HEK293 (cell line): ENCODE measurements at regions not wholly inside any gene's neighbourhood (a gene's known extent, or its start where the extent isn't known, plus 50 kb on each side); places are given as distances from the start of the nearest gene placed in this dataset.

Source experiments
- CTCF ChIA-PET: fragments of 350-600 bp; formaldehyde crosslinking; extraction: SDS; loops from one replicate; lab custom pipeline; 2021; ENCODE audit warnings: antibody characterized with exemption; lab: Yijun Ruan, JAX
- POLR2A ChIA-PET: fragments of 300-600 bp; formaldehyde crosslinking; extraction: SDS; loops from one replicate; lab custom pipeline; 2020; ENCODE audit warnings: antibody characterized with exemption, inconsistent platforms; lab: Yijun Ruan, JAX
- H3K27ac ChIP-seq: fragments of 200-500 bp; sonication (Bioruptor generic); 2 replicates; pipeline ENCODE4 v1.5.1; 2014; ENCODE audit warnings: low read depth, low read length, control low read depth, inconsistent platforms; ENCODE audit errors: extremely low read depth
- H3K36me3 ChIP-seq, 2 experiments: fragments of 200-500 bp in 1 of 2; sonication (Bioruptor generic) in 1 of 2; 1 replicate in 1 of 2; 2 replicates in 1 of 2; pipeline ENCODE4 v1.5.1; 2014 to 2017; ENCODE audit warnings: inconsistent platforms in 2 of 2, low read length in 2 of 2; ENCODE audit not compliant: control insufficient read depth in 2 of 2, insufficient read depth in 1 of 2
- H3K4me1 ChIP-seq: fragments of 200-500 bp; sonication (Bioruptor generic); 2 replicates; pipeline ENCODE4 v1.5.1; 2014; ENCODE audit warnings: mild to moderate bottlenecking, low read length, inconsistent platforms; ENCODE audit not compliant: control insufficient read depth, insufficient read depth
- H3K4me3 ChIP-seq: 2 replicates; pipeline ENCODE4 v1.5.1; 2011; ENCODE audit warnings: low read depth, mild to moderate bottlenecking, control low read depth, low read length, moderate library complexity
- H3K9me3 ChIP-seq: fragments of 200-500 bp; sonication (Bioruptor generic); 2 replicates; pipeline ENCODE4 v1.5.1; 2014; ENCODE audit warnings: low read depth, low read length, inconsistent platforms; ENCODE audit not compliant: control insufficient read depth, insufficient read depth
- BCL11B ChIP-seq: fragments of 450-650 bp; formaldehyde crosslinking; IDR thresholded peaks from 2 replicates; pipeline ENCODE4 v1.5.1; 2016; ENCODE audit warnings: low read depth, missing biosample characterization, missing genetic modification characterization
- BCL6B ChIP-seq: fragments of 450-650 bp; formaldehyde crosslinking; IDR thresholded peaks from 2 replicates; pipeline ENCODE4 v1.5.1; 2017; ENCODE audit warnings: missing biosample characterization, missing genetic modification characterization
- CTCF ChIP-seq: fragments of 450-650 bp; formaldehyde crosslinking; IDR thresholded peaks from 2 replicates; pipeline ENCODE4 v1.5.1; 2016; ENCODE audit warnings: missing biosample characterization, missing genetic modification characterization
- INSM2 ChIP-seq: fragments of 450-650 bp; formaldehyde crosslinking; IDR thresholded peaks from 2 replicates; pipeline ENCODE4 v1.5.1; 2016; ENCODE audit warnings: missing biosample characterization, missing genetic modification characterization
- KLF16 ChIP-seq: fragments of 450-650 bp; formaldehyde crosslinking; IDR thresholded peaks from 2 replicates; pipeline ENCODE4 v1.5.1; 2017; ENCODE audit warnings: missing biosample characterization, missing genetic modification characterization
- MEIS1 ChIP-seq: sonication (generic); formaldehyde crosslinking; IDR thresholded peaks from 2 replicates; pipeline ENCODE4 v1.8.1; 2022; ENCODE audit warnings: missing genetic modification reagents, mild to moderate bottlenecking, borderline replicate concordance
- OSR2 ChIP-seq: fragments of 450-650 bp; formaldehyde crosslinking; IDR thresholded peaks from 2 replicates; pipeline ENCODE4 v1.5.1; 2016; ENCODE audit warnings: missing biosample characterization, missing genetic modification characterization
- WT1 ChIP-seq: fragments of 450-650 bp; formaldehyde crosslinking; IDR thresholded peaks from 2 replicates; pipeline ENCODE4 v1.5.1; 2016; ENCODE audit warnings: missing biosample characterization, missing genetic modification characterization
- ZNF138 ChIP-seq: fragments of 450-650 bp; formaldehyde crosslinking; IDR thresholded peaks from 2 replicates; pipeline ENCODE4 v1.5.1; 2016; ENCODE audit warnings: missing biosample characterization, missing genetic modification characterization, borderline replicate concordance
- ZNF148 ChIP-seq: fragments of 450-650 bp; formaldehyde crosslinking; IDR thresholded peaks from 2 replicates; pipeline ENCODE4 v1.5.0; 2017; ENCODE audit warnings: missing biosample characterization, missing genetic modification characterization, borderline replicate concordance
- ZNF175 ChIP-seq: fragments of 450-650 bp; formaldehyde crosslinking; IDR thresholded peaks from 2 replicates; pipeline ENCODE4 v1.5.1; 2016; ENCODE audit warnings: missing biosample characterization, missing genetic modification characterization
- ZNF2 ChIP-seq: fragments of 450-650 bp; formaldehyde crosslinking; IDR thresholded peaks from 2 replicates; pipeline ENCODE4 v1.5.1; 2016; ENCODE audit warnings: missing biosample characterization, missing genetic modification characterization
- ZNF221 ChIP-seq: fragments of 450-650 bp; formaldehyde crosslinking; IDR thresholded peaks from 2 replicates; pipeline ENCODE4 v1.5.1; 2017; ENCODE audit warnings: missing biosample characterization, missing genetic modification characterization, borderline replicate concordance
- ZNF280D ChIP-seq: fragments of 450-650 bp; formaldehyde crosslinking; IDR thresholded peaks from 2 replicates; pipeline ENCODE4 v1.5.1; 2016; ENCODE audit warnings: missing biosample characterization, missing genetic modification characterization
- ZNF341 ChIP-seq: fragments of 450-650 bp; formaldehyde crosslinking; IDR thresholded peaks from 2 replicates; pipeline ENCODE4; 2016; ENCODE audit warnings: low read depth, missing biosample characterization, missing genetic modification characterization
- ZNF48 ChIP-seq: fragments of 450-650 bp; formaldehyde crosslinking; IDR thresholded peaks from 2 replicates; pipeline ENCODE4 v1.5.1; 2016; ENCODE audit warnings: missing biosample characterization, missing genetic modification characterization
- ZNF654 ChIP-seq: fragments of 450-650 bp; formaldehyde crosslinking; IDR thresholded peaks from 2 replicates; pipeline ENCODE4 v1.5.1; 2016; ENCODE audit warnings: low read depth, missing biosample characterization, missing genetic modification characterization
- ZNF664 ChIP-seq: fragments of 450-650 bp; formaldehyde crosslinking; IDR thresholded peaks from 2 replicates; pipeline ENCODE4 v1.5.1; 2016; ENCODE audit warnings: missing biosample characterization, missing genetic modification characterization
- ZNF791 ChIP-seq: fragments of 450-650 bp; formaldehyde crosslinking; IDR thresholded peaks from 2 replicates; pipeline ENCODE4 v1.5.1; 2016; ENCODE audit warnings: missing biosample characterization, missing genetic modification characterization
- ZNF837 ChIP-seq: fragments of 450-650 bp; formaldehyde crosslinking; IDR thresholded peaks from 2 replicates; pipeline ENCODE4 v1.5.1; 2016; ENCODE audit warnings: missing biosample characterization, missing genetic modification characterization
- ZSCAN5A ChIP-seq: fragments of 450-650 bp; formaldehyde crosslinking; IDR thresholded peaks from 2 replicates; pipeline ENCODE4 v1.5.1; 2016; ENCODE audit warnings: missing biosample characterization, missing genetic modification characterization
- TF ChIP-seq, protein P1 (sequence below): fragments of 450-650 bp; formaldehyde crosslinking; IDR thresholded peaks from 2 replicates; pipeline ENCODE4 v1.5.1; 2016; ENCODE audit warnings: missing biosample characterization, missing genetic modification characterization
- TF ChIP-seq, protein P2 (sequence below): fragments of 450-650 bp; formaldehyde crosslinking; IDR thresholded peaks from 2 replicates; pipeline ENCODE4 v1.5.1; 2016; ENCODE audit warnings: missing biosample characterization, missing genetic modification characterization

DNA sequence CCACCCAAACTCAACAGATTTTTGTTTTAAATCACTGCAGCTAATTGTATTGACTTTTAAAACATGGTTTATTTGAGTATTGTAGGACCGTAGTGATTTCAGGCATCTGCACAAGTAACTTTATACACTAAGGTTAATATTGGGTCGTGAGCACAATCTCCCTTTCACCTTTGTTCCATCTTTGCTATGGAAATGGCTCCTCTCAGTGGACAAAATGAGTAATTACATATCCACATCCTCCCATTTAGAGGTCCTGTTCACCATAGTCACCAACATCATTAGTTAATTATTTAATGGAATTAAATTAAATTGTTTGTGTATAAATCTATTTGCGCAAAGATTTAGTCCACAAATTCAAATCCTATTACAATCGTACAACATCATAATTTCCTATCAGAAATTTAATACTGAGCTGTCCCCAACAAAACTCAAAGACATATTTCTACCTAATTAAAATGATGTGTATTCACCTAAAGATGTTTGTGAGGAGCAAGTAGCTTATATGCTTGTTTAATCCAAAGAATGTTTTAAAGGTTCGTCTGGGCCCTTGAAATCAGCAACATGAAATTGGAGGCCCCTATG is 173.0 kb upstream of the DAPK1 start:
- Histone ChIP-seq H3K27ac (no peak overlapping the region), H3K4me1 (no peaks in the 10 kb centered on the region), H3K36me3 (no peaks in the 10 kb centered on the region), H3K4me3 (no peak overlapping the region), H3K9me3 (no peaks in the 10 kb centered on the region)
- CTCF ChIA-PET, result interaction anchor here (0.5 to 5.8 kb wide), 42 partner anchors 11 to 1452 kb away, joined by 3 to 58 read pairs (median 4); partner anchors contain the start of gene GAS1
- POLR2A ChIA-PET, result no interaction called here
- TF ChIP-seq KLF16 (tag by site-specific recombination) (no peak), ZNF664 (tag by site-specific recombination) (peak; percentile 65), ZNF221 (tag by site-specific recombination) (no peak), ZNF654 (tag by site-specific recombination) (peak; percentile 94), ZNF48 (tag by site-specific recombination) (no peak), ZNF138 (no peak), ZSCAN5A (no peak), OSR2 (tag by site-specific recombination) (no peak), MEIS1 (CRISPR knock-in tag) (no peak), ZNF280D (tag by site-specific recombination) (no peak), INSM2 (no peak), BCL11B (tag by site-specific recombination) (no peak), ZNF791 (no peak), ZNF2 (peak; percentile 53; the same call in 1 of the 2 replicates), WT1 (no peak), BCL6B (tag by site-specific recombination) (no peak), ZNF837 (tag by site-specific recombination) (no peak), CTCF (tag by site-specific recombination) (peak; percentile 70), ZNF341 (tag by site-specific recombination) (no peak), ZNF148 (tag by site-specific recombination) (no peak), ZNF175 (tag by site-specific recombination) (no peak)
- TF ChIP-seq, protein P1, sequence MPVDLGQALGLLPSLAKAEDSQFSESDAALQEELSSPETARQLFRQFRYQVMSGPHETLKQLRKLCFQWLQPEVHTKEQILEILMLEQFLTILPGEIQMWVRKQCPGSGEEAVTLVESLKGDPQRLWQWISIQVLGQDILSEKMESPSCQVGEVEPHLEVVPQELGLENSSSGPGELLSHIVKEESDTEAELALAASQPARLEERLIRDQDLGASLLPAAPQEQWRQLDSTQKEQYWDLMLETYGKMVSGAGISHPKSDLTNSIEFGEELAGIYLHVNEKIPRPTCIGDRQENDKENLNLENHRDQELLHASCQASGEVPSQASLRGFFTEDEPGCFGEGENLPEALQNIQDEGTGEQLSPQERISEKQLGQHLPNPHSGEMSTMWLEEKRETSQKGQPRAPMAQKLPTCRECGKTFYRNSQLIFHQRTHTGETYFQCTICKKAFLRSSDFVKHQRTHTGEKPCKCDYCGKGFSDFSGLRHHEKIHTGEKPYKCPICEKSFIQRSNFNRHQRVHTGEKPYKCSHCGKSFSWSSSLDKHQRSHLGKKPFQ (tag by site-specific recombination), result no peak
- TF ChIP-seq, protein P2, sequence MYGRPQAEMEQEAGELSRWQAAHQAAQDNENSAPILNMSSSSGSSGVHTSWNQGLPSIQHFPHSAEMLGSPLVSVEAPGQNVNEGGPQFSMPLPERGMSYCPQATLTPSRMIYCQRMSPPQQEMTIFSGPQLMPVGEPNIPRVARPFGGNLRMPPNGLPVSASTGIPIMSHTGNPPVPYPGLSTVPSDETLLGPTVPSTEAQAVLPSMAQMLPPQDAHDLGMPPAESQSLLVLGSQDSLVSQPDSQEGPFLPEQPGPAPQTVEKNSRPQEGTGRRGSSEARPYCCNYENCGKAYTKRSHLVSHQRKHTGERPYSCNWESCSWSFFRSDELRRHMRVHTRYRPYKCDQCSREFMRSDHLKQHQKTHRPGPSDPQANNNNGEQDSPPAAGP (tag by site-specific recombination), result 0 out of 2 replicates have a peak, but pooled peaks have one; percentile 41
